Embryonic facial prominence (tissue), 1 donor: ENCODE measurements at regions not wholly inside any gene's neighbourhood (a gene's known extent, or its start where the extent isn't known, plus 50 kb on each side); places are given as distances from the start of the nearest gene placed in this dataset.
"Not testable (repeated sequence)": the region's sequence is repeated elsewhere in the genome, so short reads cannot be mapped to it uniquely, and the experiment has no call there.

Experiments used
- DNase-seq: peaks from one replicate; pipeline ENCODE4 v3.0.0-alpha.2; 2016; ENCODE audit errors: extremely low spot score

DNA sequence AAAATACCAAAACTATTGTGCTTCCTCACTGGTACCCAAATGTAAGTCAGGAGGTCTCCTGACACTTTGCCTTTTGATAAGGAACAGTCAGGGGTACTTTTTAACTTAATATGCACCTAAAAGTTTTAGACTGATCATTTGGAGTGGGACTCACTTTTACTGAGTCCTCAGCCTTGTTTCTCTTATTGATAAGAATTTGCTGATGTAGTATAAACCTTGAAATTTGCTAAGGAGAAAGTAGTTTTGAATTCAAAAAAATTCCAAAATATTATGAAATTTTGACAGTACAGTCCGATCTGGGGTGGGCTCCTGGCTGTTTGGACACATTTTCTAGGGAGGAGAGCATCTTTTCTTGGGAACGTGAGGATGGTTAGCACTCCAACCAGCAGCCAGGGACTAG lies 91.4 kb upstream of the GATB start:
- no peak for DNase-seq

GRCh38 chr4:151851354-151851753 lies 90.5 kb upstream of the GATB start:
- no peak for DNase-seq

DNA sequence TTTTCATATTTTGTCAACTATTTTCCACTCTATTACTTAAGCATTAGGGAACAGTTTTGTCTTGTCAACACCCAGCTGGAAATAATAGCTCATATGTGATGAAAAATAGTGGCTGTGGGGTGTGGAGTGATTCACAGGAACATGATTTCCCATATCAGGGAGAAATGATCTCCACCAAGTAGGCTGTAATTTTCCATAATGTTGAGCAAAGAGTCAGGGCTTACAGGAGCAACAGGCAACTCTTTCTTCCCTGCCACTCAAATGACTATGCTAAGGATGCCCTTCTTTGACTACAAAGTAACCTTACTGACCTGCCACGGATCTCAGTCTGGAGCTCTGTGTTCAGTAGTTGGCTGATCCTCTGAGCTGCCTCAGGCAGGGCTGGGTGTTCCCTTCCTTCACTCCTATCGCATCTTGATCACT lies 90.0 kb upstream of the GATB start:
- DNase-seq = no peak

GRCh38 chr4:151845551-151845950 lies 84.7 kb upstream of the GATB start:
- DNase-seq = not testable (repeated sequence)

- no peak for DNase-seq
Measured at GRCh38 chr4:151842430-151843079, 81.7 kb upstream of the GATB start.

- no peak for DNase-seq
Measured at GRCh38 chr4:151841107-151841506, 80.3 kb upstream of the GATB start.

DNA sequence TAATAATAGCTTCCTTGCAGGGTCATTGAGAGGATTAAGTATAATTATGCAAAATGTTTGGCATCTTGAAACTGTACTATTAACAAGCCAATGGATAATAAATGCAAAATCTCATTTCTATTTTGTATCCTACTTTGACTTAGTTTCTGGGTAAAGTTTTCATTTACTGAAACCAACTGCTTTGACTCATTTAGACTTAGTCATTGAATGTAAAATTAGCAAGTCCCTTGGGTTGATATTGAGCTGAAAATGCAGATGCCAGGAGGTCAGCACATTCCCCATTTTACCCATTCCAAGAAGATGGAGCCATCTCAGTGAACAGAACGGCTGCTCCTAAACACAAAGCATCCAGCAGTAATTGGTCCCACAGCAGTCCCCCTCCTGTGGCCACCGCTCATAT lies 74.7 kb upstream of the GATB start:
- DNase-seq = no peak

DNA sequence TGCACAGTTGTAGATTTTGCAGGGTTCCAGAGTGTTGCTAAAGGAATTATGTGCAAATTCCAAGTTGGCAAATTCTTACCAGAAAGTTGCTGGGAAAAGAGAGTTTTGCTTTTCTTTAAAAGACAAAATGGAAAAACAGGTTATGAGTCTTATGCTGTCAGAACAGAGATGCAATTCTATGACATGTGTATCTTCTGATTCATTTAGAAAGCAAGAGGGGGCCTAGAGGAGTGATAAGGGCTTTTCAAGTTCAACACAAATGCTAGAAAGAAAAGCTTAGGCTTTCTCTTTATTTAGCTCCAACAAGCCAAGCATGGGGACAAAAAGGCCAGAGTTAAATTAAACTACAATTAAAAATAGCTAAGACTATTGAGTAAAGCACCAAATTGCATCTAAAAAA lies 72.4 kb upstream of the GATB start:
- DNase-seq = no peak

GRCh38 chr4:151831526-151831925 lies 70.7 kb upstream of the GATB start:
- no peak for DNase-seq

DNA sequence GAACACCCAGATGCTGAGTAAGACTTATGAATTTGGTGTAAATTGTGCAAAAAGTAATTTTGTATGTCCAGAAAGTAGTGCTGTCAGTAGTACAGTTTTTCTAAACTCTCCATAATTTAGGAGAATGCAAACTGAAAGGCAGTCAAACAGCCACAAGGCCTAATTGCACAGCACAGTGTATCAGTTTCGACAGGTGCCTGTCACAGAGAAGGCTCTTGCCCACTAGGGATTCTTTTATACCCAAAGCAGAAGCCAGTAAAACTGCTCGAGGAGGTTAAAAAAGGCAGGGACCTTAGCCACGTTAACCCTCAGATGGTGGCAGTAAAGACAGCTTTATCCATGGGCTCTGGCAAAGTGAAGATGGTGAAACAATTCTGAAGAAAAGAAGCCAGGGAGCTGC lies 69.4 kb upstream of the GATB start:
- no peak for DNase-seq

DNA sequence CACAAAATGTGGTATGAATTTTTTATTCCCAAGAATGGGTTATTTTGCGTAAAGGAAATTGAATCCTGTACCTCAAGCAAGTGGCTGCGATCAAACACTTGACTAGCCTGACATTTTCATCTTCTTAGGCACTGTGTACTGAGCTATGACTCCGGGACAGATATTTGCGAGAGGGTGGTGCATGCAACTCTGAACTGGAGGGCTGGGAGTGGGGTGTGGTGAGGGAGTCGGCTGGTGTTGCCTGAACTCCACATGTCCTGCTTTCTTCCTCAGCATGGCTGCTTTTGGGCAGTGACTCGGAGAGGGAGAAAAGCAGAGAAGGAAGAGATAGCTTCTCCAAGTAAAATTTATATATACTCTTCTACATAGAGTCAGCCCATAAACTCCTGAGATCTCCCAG lies 68.5 kb upstream of the GATB start:
- DNase-seq = no peak

- DNase-seq = no peak
Measured at GRCh38 chr4:151824656-151825055, 63.8 kb upstream of the GATB start.

DNA sequence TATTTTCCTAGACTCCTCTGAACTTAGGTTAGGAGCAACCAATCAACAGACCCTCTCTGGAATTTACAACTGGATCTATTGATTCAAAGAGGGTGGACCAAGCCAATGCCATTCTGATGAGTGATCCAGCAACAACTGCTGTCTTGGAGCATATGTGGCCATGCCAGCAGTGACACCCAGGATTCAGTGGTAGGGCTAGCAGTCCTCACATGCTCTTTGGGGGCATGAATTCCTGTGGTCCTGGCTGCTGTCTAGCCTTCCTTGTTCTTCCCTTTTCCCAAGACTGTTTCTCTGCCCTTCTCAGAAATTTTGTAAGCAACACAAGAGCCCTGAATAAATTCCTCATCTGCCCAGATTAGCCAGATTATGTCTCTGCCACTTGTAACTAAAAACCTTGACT lies 61.5 kb upstream of the GATB start:
- DNase-seq = no peak

DNA sequence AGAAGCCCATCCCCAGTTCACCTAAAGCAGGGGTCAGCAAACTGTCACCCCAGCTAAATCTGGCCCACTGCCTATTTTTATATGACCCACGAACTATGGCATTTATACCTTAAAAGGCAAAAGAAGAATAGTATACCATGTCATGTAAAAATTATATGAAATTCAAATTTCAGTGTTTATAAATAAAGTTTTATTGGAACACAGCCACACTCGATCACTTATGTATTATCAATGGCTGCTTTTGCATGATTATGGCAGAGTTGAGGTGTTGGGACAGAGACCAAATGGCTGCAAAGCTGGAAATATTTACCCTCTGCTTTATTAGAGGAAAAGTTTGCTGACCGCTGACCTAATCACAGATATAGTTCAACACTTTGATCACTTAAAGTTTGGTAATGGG lies 59.2 kb upstream of the GATB start:
- no peak for DNase-seq

- no peak for DNase-seq
Measured at GRCh38 chr4:151811403-151811802, 50.6 kb upstream of the GATB start.
